ENCODE measurements at regions not wholly inside any gene's neighbourhood (a gene's known extent, or its start where the extent isn't known, plus 50 kb on each side); places are given as distances from the start of the nearest gene placed in this dataset.

- TF ChIP-seq FOXK2 (IDR thresholded peaks at IDR 0.05) (no peak), ARNT (IDR thresholded peaks at IDR 0.05) (no peak), SP1 (IDR thresholded peaks at IDR 0.05) (no peak), BHLHE40 (IDR thresholded peaks at IDR 0.05; ENCODE audit: borderline replicate concordance) (no peak), FOXA1 (IDR thresholded peaks at IDR 0.05) (no peak), FOXM1 (IDR thresholded peaks at IDR 0.05; ENCODE audit: borderline replicate concordance) (no peak), SUZ12 (IDR thresholded peaks at IDR 0.05) (no peak), PKNOX1 (IDR thresholded peaks at IDR 0.05) (no peak), NFRKB (IDR thresholded peaks at IDR 0.05) (no peak), TARDBP (IDR thresholded peaks at IDR 0.05) (no peak), ZNF384 (IDR thresholded peaks at IDR 0.05) (no peak), ELF4 (IDR thresholded peaks at IDR 0.05) (no peak)
Measured at GRCh38 chr2:165032559-165032958, 77.2 kb upstream of the SLC38A11 start.

Data from HEK293T (cell line).